Erythroblast (primary cell): ENCODE measurements at regions not wholly inside any gene's neighbourhood (a gene's known extent, or its start where the extent isn't known, plus 50 kb on each side); places are given as distances from the start of the nearest gene placed in this dataset.

ENCODE experiments used
- GATA1 ChIP-seq: IDR thresholded peaks from 2 replicates; pipeline ENCODE4 v1.6.1; 2011; ENCODE audit warnings: low read depth, mild to moderate bottlenecking, control low read depth, low read length, moderate library complexity
- POLR2A ChIP-seq: IDR thresholded peaks from 2 replicates; pipeline ENCODE4 v1.6.1; 2011; ENCODE audit warnings: mild to moderate bottlenecking, low read length

- TF ChIP-seq POLR2A (no peak), GATA1 (no peak)
Measured at GRCh38 chr6:67210450-67210849, 1424.6 kb upstream of the ADGRB3 start.
